ENCODE measurements at regions not wholly inside any gene's neighbourhood (a gene's known extent, or its start where the extent isn't known, plus 50 kb on each side); places are given as distances from the start of the nearest gene placed in this dataset.
"Not testable (repeated sequence)": the region's sequence is repeated elsewhere in the genome, so short reads cannot be mapped to it uniquely, and the experiment has no call there.

GRCh38 chr14:46596236-46596635 is 55.3 kb downstream of the RPL10L start:
- DNase-seq (ENCODE audit: insufficient read length, low spot score) = no peak
- no peak for FAIRE-seq

GRCh38 chr14:46582826-46583225 is 68.8 kb downstream of the RPL10L start:
- DNase-seq (ENCODE audit: insufficient read length, low spot score) = no peak
- FAIRE-seq = no peak

DNA sequence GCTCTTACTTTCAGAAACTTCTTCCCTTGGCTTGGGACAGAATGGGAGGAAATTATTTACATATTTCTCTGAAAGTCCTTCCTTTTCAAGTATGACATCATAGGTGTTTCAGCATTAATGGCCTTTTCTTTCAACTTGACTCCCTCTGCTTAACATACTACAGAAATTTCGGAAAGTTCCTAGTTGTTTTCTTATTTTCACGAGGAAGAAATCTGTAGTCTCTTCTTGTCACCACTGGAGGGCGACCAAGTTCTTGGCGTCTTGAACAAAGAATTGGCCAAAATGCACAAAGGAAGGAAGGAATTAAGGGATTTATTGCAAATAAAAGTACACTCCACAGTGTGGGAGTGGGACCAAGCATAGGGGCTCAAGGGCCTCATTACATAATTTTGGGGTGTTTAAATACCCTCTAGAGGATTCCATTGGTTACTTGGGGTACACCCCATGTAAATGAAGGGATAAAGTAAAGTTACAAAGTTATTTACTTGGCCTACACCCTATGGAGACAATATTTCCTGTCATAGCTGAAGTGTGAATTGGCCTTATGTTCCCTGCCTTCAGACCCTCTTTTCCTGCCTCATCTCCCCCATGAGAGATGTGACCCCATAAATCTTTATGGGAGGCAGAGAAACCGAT is 70.4 kb downstream of the RPL10L start:
- FAIRE-seq (no peak), DNase-seq (ENCODE audit: insufficient read length, low spot score) (peak; percentile 2)

DNA sequence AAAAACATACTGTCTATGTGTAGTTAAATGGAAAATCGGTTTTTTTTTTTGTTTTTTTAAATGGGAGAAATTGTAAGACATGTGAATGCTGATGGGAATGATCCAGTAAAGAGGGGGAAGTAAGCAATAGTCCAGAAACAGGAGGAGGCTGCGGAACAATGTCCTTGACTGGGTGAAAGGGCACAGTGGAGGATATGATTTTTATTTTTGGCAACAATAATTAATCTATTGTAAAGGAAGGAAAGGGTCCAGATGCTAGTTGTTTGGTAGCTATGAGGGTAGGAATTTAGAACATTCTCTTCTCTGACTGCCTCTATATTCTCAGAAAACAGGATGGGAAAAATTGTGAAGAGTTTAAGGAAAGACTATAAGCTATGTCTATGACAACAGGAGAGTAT is 76.6 kb downstream of the RPL10L start:
- FAIRE-seq (no peak), DNase-seq (ENCODE audit: insufficient read length, low spot score) (no peak)

DNA sequence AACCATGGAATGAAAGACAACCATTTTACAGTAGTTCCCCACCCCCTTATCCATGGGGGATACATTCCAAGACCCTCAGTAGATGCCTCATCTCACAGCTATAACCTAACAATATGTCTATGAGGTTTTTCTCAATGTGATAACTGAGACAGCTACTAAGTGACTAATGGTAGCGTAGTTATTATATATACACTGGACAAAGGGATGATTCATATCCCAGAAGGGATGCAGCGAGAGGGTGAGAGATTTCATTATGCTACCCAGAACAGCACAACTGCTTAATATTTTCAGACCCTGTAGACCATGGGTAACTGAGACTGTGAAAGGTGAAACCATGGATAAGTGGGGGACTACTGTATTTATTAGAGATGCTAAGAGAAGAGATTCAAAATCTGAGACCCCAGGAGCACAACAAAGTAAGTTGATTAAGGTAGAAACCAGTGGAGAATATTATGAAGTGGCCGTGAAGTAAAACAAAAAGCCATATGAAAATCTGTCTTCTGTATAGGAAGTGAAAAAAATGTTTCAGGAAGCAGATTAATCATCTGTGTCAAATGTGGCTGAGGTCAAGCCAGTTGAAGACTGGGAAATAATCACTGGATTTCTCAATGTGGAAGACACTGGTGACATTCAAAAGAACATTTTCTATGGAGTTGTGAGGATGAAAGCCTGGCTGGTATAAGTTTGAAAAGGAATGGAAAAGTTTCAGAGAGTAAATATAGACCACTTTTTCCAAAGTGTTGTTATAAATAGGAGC is 77.2 kb downstream of the RPL10L start:
- DNase-seq (ENCODE audit: insufficient read length, low spot score) = peak; percentile 3
- FAIRE-seq = no peak

DNA sequence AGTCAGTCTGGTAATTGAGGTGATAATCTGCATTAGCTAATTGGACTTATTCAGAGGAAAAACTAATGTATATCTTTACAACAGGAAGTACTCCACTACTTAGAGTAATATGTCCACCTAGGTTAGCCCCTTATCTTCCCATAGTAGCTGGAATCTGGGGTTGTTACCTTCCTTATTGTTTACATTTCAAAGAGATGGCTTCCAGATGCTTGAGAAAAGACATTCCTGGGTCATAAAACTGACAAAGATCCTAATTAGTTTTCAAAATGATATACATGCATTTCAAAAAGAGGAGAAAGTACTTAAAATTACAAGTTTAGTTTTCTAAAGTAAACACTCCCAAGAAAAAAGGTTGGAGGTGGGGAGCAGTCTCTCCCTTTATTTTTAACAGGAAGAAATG is 78.1 kb downstream of the RPL10L start:
- FAIRE-seq = no peak
- DNase-seq (ENCODE audit: insufficient read length, low spot score) = no peak

DNA sequence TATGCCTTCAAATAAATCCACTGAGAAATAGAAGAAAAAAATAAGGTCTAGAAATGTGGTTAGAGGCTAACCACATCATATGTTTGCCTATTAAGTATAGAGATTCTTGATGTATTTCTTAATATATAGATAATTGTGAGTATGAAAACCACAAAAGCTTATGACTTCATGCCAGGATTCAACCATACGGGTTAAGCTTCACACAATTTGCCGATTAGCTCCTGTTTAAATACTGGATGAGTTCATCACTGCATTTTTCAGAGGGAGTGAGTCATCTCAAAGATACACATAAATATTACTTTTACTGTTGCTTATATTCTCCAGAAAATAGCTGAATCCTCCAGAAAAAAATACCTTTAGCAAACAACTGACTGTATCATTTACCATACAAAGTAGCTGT is 79.6 kb downstream of the RPL10L start:
- no peak for FAIRE-seq
- peak; percentile 7 for DNase-seq (ENCODE audit: insufficient read length, low spot score)

GRCh38 chr14:46568161-46568560 is 83.4 kb downstream of the RPL10L start:
- FAIRE-seq; DNase-seq (ENCODE audit: insufficient read length, low spot score): not testable (repeated sequence)

- no peak for FAIRE-seq
These were observed 100.7 kb downstream of the RPL10L start for GRCh38 chr14:46550836-46551235.

GRCh38 chr14:46540986-46541385 is 110.6 kb downstream of the RPL10L start:
- DNase-seq (ENCODE audit: insufficient read length, low spot score) = no peak
- no peak for FAIRE-seq

More at GRCh38 chr14:46550836-46551235, 100.7 kb downstream of the RPL10L start:
- no peak for DNase-seq (ENCODE audit: insufficient read length, low spot score)

- no peak for DNase-seq (ENCODE audit: insufficient read length, low spot score)
- no peak for FAIRE-seq
These were observed 132.5 kb downstream of the RPL10L start for GRCh38 chr14:46519121-46519520.

GRCh38 chr14:46508752-46509151 is 142.8 kb downstream of the RPL10L start:
- not testable (repeated sequence) for FAIRE-seq; DNase-seq (ENCODE audit: insufficient read length, low spot score)

- DNase-seq (ENCODE audit: insufficient read length, low spot score) = no peak
- FAIRE-seq = no peak
These were observed 152.1 kb downstream of the RPL10L start for GRCh38 chr14:46499521-46499920.

DNA sequence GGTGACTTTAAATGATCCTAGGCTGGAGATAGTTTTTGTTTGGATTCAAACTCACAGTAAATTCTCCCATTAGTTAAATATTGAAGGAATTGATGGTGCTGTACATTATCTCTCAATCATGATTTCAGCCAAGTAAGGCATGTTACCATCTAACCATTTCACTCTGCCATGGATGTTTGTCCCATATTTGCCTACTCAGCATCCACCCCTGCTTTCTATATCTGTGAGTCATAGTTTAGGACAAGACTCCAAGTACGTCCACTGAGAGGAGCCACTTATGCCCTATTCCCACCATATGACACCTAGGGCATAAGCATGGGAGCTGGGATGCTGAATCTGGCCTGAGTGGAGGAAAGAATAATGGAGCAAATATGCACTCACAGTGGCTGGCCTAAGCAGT is 155.2 kb downstream of the RPL10L start:
- FAIRE-seq (no peak), DNase-seq (ENCODE audit: insufficient read length, low spot score) (no peak)

DNA sequence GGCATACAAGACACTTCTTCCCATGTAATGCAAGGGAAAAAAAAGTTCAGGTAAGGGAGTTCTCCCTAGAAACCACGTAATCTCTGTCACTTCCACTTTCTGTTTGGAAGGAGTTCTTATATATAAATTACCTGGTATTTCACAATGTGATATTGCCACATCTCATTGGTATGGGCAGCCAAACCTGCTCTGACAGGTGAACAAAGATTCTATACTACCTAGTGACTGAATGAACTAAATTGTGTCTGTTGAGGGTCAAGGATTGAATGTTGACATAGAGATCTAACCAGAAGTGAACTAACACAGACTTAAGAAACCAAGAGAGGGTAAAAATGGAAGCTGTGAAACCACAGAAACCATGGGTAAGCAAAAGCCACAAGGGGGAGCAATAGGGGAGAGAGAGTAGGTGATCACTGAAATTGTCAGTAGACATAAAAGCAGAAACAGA is 161.3 kb downstream of the RPL10L start:
- no peak for FAIRE-seq
- DNase-seq (ENCODE audit: insufficient read length, low spot score) = no peak

DNA sequence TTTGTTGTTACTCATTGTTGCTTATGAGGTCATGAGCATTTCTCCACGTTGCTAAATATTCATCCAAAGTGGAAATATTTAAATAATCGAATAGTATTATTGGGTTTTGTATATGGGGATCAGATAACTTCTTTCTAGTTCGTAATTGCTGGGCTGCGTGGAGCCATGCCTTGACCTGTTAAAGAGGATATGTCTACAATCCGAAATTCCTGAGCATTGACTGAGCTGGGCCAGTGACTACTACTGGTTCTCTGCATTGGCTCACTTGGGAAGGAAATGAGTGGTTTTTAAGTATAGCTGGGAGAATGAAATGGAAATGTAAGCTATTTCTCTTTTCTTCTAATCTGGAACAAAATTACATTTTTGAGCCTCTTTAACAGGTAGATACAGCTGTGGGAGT is 163.2 kb downstream of the RPL10L start:
- DNase-seq (ENCODE audit: insufficient read length, low spot score) = no peak
- no peak for FAIRE-seq

DNA sequence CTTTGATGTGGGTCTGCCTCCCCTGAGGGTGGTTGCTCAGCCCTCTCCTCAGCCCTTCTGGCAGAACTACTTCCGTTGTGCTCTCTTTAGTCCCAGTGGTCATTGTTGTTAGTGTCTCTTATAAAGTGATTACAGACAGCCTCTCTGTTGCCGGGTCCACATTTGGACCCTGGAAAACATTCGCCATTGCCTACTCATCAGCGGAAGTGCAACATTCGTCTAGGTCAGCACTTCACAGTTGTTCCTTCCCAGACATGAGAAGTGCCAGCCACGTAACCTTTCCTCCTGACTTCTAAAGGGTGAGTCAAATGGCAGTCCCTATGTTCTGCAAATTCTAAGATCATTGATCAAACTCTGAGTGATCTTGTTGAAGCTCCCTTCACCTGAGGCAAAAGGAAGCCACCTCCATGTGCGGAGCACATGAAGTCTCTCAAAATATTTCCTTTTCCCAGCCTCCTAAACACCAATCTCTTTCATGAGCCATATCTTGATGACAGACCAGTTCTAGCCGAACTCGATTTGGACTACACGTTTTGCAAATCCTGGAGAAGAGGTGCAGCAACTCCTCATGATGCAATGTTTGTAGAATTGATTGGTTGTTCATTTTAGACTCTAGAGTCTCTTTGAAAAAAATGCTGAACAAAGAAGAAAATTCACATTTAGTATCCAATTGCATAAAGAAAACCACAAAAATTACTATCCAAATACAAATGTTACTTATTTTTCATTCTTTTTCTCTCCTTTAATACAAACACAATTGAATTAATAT is 163.8 kb downstream of the RPL10L start:
- FAIRE-seq (no peak), DNase-seq (ENCODE audit: insufficient read length, low spot score) (no peak)

DNA sequence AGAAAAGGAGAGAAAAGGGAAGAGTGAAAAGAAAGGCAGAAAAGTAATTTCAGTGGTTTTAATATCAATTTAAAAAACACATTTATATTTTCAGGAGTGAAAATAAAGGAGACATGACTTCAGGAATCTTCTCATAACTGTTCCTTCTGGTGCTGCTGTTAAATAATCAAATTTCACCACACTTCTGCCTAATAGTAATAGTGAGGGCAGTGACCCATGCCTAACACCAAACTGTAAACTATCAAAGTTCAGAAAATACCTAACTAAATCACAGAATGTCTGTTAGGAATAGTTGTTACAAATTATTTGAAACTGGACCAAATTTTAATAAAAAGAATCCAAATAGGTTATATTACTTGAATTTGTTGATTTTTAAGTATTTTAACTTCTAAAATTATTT is 169.4 kb downstream of the RPL10L start:
- no peak for DNase-seq (ENCODE audit: insufficient read length, low spot score)
- no peak for FAIRE-seq

- DNase-seq (ENCODE audit: insufficient read length, low spot score) (no peak), FAIRE-seq (no peak)
These were observed 170.8 kb downstream of the RPL10L start for GRCh38 chr14:46480817-46481216.

DNA sequence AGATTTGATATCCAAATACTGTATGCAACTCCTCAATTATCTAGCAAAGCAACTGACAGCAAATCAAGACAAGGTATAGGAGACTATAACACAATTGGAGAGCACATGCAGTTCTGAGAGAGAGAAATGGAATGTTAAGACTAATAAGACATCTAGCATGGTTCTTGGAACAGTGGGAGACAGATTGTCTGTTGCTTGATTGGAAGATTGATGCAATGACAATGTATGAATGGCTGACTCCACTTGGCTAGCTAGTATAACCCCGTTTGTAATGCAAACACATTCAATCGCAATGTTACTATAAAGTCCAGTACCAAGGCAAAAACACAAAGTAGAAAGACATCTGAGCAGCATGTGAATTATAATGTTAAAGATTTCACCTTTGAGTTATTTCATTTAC is 179.3 kb downstream of the RPL10L start:
- FAIRE-seq (no peak), DNase-seq (ENCODE audit: insufficient read length, low spot score) (no peak)

GRCh38 chr14:46464341-46464740 is 187.2 kb downstream of the RPL10L start:
- DNase-seq (ENCODE audit: insufficient read length, low spot score) (no peak), FAIRE-seq (no peak)

GRCh38 chr14:46451800-46452199 is 199.8 kb downstream of the RPL10L start:
- DNase-seq (ENCODE audit: insufficient read length, low spot score) (no peak), FAIRE-seq (no peak)

Data from HTR-8/SVneo (cell line).